LNCaP clone FGC (cell line): ENCODE measurements at regions not wholly inside any gene's neighbourhood (a gene's known extent, or its start where the extent isn't known, plus 50 kb on each side); places are given as distances from the start of the nearest gene placed in this dataset.
A peak's percentile ranks its signal among the peaks of the same experiment; 100 is the strongest.

Experiments used
- DNase-seq: peaks from one replicate; pipeline ENCODE4 v3.0.0-alpha.2; 2011; ENCODE audit warnings: low read depth
- H3K4me3 ChIP-seq: 2 replicates; pipeline ENCODE4 v1.5.1; 2011; ENCODE audit warnings: mild to moderate bottlenecking, low read depth, low read length, control low read depth
- TF ChIP-seq, protein P1 (sequence below): IDR thresholded peaks from 2 replicates; pipeline ENCODE4 v1.5.1; 2012; ENCODE audit warnings: mild to moderate bottlenecking; ENCODE audit not compliant: control insufficient read depth, insufficient read depth; ENCODE audit errors: extremely low read depth

DNA sequence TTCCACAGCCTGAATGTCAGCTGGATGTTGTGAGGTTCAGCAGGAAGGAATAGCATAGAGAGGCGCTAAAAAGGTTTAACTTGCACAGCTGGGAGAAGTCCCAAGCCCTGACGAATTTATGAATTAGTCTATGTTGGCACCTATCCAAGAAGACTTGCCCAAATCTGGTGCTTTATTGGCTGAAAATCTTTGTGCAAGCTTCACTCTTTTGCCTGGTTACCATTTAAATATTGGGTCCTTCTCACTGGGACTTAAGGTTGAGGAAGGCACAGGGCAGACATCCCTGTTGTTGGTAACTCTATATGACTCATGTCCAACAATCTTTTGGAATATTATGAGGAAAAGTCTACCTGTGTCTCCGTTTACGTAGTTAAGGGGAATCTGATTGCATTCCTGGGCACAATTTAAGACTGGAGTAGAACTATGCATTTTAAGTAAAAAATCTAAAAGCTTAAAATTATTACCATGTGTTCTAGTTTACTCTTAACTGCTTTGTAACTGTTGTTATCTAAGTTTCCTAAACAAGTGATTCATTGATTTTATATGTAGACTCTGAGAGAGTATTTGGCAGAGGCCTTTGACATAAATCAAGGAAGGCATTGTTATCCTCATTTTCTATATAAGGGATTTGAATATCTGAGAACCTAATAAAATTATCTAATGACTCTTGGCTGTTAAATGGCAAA is 181.7 kb upstream of the DPYD start:
- no peak overlapping the region for H3K4me3 ChIP-seq
- no peak for DNase-seq
- TF ChIP-seq, protein P1, sequence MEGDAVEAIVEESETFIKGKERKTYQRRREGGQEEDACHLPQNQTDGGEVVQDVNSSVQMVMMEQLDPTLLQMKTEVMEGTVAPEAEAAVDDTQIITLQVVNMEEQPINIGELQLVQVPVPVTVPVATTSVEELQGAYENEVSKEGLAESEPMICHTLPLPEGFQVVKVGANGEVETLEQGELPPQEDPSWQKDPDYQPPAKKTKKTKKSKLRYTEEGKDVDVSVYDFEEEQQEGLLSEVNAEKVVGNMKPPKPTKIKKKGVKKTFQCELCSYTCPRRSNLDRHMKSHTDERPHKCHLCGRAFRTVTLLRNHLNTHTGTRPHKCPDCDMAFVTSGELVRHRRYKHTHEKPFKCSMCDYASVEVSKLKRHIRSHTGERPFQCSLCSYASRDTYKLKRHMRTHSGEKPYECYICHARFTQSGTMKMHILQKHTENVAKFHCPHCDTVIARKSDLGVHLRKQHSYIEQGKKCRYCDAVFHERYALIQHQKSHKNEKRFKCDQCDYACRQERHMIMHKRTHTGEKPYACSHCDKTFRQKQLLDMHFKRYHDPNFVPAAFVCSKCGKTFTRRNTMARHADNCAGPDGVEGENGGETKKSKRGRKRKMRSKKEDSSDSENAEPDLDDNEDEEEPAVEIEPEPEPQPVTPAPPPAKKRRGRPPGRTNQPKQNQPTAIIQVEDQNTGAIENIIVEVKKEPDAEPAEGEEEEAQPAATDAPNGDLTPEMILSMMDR, result no peak

DNA sequence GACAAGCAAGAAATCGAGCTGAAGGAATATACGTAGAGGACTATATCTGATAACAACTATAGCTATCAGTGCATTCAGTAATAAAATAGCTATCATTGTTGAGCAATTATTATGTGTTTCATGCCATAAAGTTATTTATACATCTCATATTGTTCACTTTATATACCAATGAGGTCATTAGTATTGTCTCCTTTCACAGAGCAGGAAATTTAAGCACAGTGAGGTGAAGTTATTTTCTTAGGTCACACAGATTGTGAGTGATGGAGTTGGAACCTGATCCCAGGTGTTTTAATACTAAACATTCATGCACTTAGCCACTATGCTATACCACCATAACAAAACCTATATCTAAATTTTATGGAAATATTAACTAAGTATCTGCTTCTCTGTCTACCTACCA is 180.5 kb upstream of the DPYD start:
- H3K4me3 ChIP-seq, result no peak overlapping the region
- TF ChIP-seq, protein P1, result no peak
- DNase-seq, result no peak

DNA sequence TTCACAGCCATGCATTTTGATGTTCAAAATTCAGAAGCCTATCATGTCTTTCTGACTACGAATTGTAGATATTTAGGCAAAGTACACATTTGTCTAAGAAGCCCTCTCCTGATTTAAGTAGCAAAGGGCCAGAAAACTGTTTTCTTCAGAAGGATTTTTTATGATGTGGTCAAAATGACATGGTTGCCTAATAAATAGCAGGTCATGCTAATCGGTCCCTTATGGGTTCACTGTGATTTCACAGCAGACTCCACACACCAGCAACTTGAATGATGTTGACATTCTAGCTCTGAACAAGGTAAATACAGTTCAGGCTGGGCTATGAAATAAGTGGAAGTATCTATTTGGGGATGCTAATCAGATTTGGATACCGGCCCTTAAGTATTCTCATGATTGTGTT is 178.7 kb upstream of the DPYD start:
- H3K4me3 ChIP-seq, result no peak overlapping the region
- no peak for DNase-seq
- TF ChIP-seq, protein P1, result no peak

GRCh38 chr1:98098473-98098872 is 177.6 kb upstream of the DPYD start:
- TF ChIP-seq, protein P1, result no peak
- no peak overlapping the region for H3K4me3 ChIP-seq
- DNase-seq, result no peak

DNA sequence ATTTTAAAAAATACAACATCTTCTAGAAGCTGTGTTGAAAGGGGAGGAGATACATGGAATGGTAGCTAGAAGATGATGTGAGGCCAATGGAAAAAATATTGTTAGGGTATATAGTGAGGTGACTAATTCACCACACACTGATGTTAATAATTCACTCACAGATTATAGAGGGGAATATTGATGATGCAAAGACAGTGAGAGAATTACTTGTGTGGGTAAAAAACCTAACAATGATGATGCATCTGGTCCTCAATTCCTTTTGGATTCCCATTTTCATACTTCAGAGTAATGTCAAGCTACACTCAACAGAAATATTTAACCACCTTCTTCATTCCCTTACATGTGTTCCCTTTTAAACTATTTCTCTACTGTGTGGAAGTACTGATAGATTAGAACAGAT is 169.5 kb upstream of the DPYD start:
- no peak overlapping the region for H3K4me3 ChIP-seq
- TF ChIP-seq, protein P1, result no peak
- DNase-seq, result no peak

- no peak overlapping the region for H3K4me3 ChIP-seq
- TF ChIP-seq, protein P1, result no peak
- DNase-seq, result peak; percentile 84
Observed at GRCh38 chr1:98088381-98088780, 167.5 kb upstream of the DPYD start.
